Uterus (tissue), 3 donors: ENCODE measurements at regions not wholly inside any gene's neighbourhood (a gene's known extent, or its start where the extent isn't known, plus 50 kb on each side); places are given as distances from the start of the nearest gene placed in this dataset.

Experiments
- DNase-seq, 2 donors: peaks; one replicate each; pipeline ENCODE4 v3.0.0-alpha.2; 2019 to 2020
- H3K27ac ChIP-seq, 2 donors: fragments of 200-600 bp; sonication (generic); 1 replicate in 1 of 2; 2 replicates in 1 of 2; pipeline ENCODE4 v1.5.1; 2016 to 2018
- H3K27me3 ChIP-seq, 2 donors: fragments of 200-600 bp; sonication (generic); one replicate each; pipeline ENCODE4 v1.5.1; 2018 to 2019; ENCODE audit warnings: control low read depth in 1 of 2
- H3K36me3 ChIP-seq, 2 donors: fragments of 200-600 bp; sonication (generic); one replicate each; pipeline ENCODE4 v1.5.1; 2019; ENCODE audit warnings: control low read depth in 1 of 2
- H3K4me1 ChIP-seq, 2 donors: fragments of 200-600 bp; sonication (generic); one replicate each; pipeline ENCODE4 v1.5.1; 2018 to 2019; ENCODE audit warnings: control low read depth in 1 of 2
- H3K4me3 ChIP-seq, 2 donors: fragments of 200-600 bp; sonication (generic); 1 replicate in 1 of 2; 2 replicates in 1 of 2; pipeline ENCODE4 v1.5.1; 2018 to 2019; ENCODE audit warnings: mild to moderate bottlenecking in 1 of 2
- H3K9me3 ChIP-seq, 2 donors: fragments of 200-600 bp; sonication (generic); one replicate each; pipeline ENCODE4 v1.5.1; 2019; ENCODE audit warnings: control low read depth in 1 of 2
- CTCF ChIP-seq, 4 experiments: fragments of 200-600 bp in 2 of 4; fragments of 450-650 bp in 2 of 4; sonication (generic) in 2 of 4; IDR thresholded peaks; one replicate each; pipeline ENCODE4 v1.5.1; 2016 to 2019; ENCODE audit warnings: antibody characterized with exemption in 4 of 4, mild to moderate bottlenecking in 2 of 4, moderate library complexity in 1 of 4
- POLR2A ChIP-seq, 2 donors: fragments of 450-650 bp; IDR thresholded peaks; one replicate each; pipeline ENCODE4 v1.6.1; 2016; ENCODE audit warnings: antibody characterized with exemption in 2 of 2, mild to moderate bottlenecking in 1 of 2, moderate library complexity in 1 of 2
- intact Hi-C: fragments of 100-400 bp; cut with DNase I; formaldehyde crosslinking; loops from one replicate; pipeline ENCODE4 v1.15.1; 2023; ENCODE audit warnings: low total_unique reads
- donor health status: DM: yes; HTN: yes; CAD: no.

- intact Hi-C loops: no loop called here
- no peaks in the 10 kb centered on the region for H3K4me1 ChIP-seq
- H3K27me3 ChIP-seq: no peaks in the 10 kb centered on the region
- H3K9me3 ChIP-seq: no peaks in the 10 kb centered on the region
- H3K27ac ChIP-seq: no peak overlapping the region
- TF ChIP-seq CTCF (IDR thresholded peaks at IDR 0.05): no peak
- no peak for TF ChIP-seq POLR2A (IDR thresholded peaks at IDR 0.05)
- no peak for DNase-seq
- no peak overlapping the region for H3K4me3 ChIP-seq
- no peaks in the 10 kb centered on the region for H3K36me3 ChIP-seq
Observed at GRCh38 chr7:22894546-22894945, 71.9 kb upstream of the TOMM7 start.

- DNase-seq: no peak
- Histone ChIP-seq H3K4me1 (no peaks in the 10 kb centered on the region), H3K9me3 (no peaks in the 10 kb centered on the region), H3K27ac (no peak overlapping the region), H3K36me3 (no peaks in the 10 kb centered on the region), H3K27me3 (no peaks in the 10 kb centered on the region), H3K4me3 (no peak overlapping the region)
- intact Hi-C loops: no loop called here
- TF ChIP-seq CTCF (IDR thresholded peaks at IDR 0.05) (no peak), POLR2A (IDR thresholded peaks at IDR 0.05) (no peak)
Observed at GRCh38 chr7:22890773-22891172, 68.1 kb upstream of the TOMM7 start.

GRCh38 chr7:22885797-22886261 is 63.2 kb upstream of the TOMM7 start:
- intact Hi-C loops: no loop called here
- no peaks in the 10 kb centered on the region for H3K36me3 ChIP-seq
- no peaks in the 10 kb centered on the region for H3K27me3 ChIP-seq
- H3K9me3 ChIP-seq: no peaks in the 10 kb centered on the region
- H3K4me1 ChIP-seq: no peaks in the 10 kb centered on the region
- no peak overlapping the region for H3K4me3 ChIP-seq
- DNase-seq: no peak
- no peak overlapping the region for H3K27ac ChIP-seq
- TF ChIP-seq CTCF (IDR thresholded peaks at IDR 0.05) (no peak), POLR2A (IDR thresholded peaks at IDR 0.05) (no peak)

- Histone ChIP-seq H3K27me3 (no peaks in the 10 kb centered on the region), H3K9me3 (no peaks in the 10 kb centered on the region), H3K36me3 (no peaks in the 10 kb centered on the region), H3K4me3 (no peak overlapping the region), H3K4me1 (no peaks in the 10 kb centered on the region), H3K27ac (no peak overlapping the region)
- DNase-seq: no peak
- TF ChIP-seq POLR2A (IDR thresholded peaks at IDR 0.05): no peak
- no peak for TF ChIP-seq CTCF (IDR thresholded peaks at IDR 0.05)
- intact Hi-C loops: no loop called here
Observed at GRCh38 chr7:22884911-22885788, 62.5 kb upstream of the TOMM7 start.

GRCh38 chr7:22882106-22882505 is 59.5 kb upstream of the TOMM7 start:
- no peak for DNase-seq
- no peaks in the 10 kb centered on the region for H3K4me1 ChIP-seq
- intact Hi-C loops: no loop called here
- no peak overlapping the region for H3K4me3 ChIP-seq
- TF ChIP-seq CTCF (IDR thresholded peaks at IDR 0.05) (no peak), POLR2A (IDR thresholded peaks at IDR 0.05) (no peak)
- H3K9me3 ChIP-seq: no peaks in the 10 kb centered on the region
- no peaks in the 10 kb centered on the region for H3K36me3 ChIP-seq
- no peak overlapping the region for H3K27ac ChIP-seq
- no peaks in the 10 kb centered on the region for H3K27me3 ChIP-seq
